ENCODE measurements at regions not wholly inside any gene's neighbourhood (a gene's known extent, or its start where the extent isn't known, plus 50 kb on each side); places are given as distances from the start of the nearest gene placed in this dataset.
"Not testable (repeated sequence)": the region's sequence is repeated elsewhere in the genome, so short reads cannot be mapped to it uniquely, and the experiment has no call there.

GRCh38 chr9:30301271-30301963 lies 2083.0 kb upstream of the ACO1 start:
- no peak for DNase-seq (ENCODE audit: low spot score)

- no peak for DNase-seq (ENCODE audit: low spot score)
These were observed 2073.7 kb upstream of the ACO1 start for GRCh38 chr9:30310711-30311110.

DNA sequence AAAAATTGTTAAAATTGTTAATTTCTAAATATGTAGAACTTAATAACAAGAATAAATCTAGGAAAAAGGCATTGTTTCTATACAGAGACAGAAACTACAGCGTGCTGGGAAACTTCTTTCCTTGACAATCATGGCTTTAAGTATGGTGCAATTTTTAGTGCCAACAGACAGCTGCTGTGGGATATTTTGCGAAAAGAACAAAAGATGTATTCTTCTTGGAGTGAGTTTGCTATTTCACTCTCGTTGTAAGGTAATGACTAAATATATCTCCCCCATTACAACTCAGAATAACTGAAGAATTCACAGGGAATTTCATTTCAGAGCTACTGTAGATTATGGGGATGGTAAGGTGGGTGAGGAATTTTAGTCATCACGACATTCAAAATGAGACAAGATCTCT lies 2055.0 kb upstream of the ACO1 start:
- DNase-seq (ENCODE audit: low spot score): no peak

- no peak for DNase-seq (ENCODE audit: low spot score)
These were observed 2035.5 kb upstream of the ACO1 start for GRCh38 chr9:30348904-30349303.

DNA sequence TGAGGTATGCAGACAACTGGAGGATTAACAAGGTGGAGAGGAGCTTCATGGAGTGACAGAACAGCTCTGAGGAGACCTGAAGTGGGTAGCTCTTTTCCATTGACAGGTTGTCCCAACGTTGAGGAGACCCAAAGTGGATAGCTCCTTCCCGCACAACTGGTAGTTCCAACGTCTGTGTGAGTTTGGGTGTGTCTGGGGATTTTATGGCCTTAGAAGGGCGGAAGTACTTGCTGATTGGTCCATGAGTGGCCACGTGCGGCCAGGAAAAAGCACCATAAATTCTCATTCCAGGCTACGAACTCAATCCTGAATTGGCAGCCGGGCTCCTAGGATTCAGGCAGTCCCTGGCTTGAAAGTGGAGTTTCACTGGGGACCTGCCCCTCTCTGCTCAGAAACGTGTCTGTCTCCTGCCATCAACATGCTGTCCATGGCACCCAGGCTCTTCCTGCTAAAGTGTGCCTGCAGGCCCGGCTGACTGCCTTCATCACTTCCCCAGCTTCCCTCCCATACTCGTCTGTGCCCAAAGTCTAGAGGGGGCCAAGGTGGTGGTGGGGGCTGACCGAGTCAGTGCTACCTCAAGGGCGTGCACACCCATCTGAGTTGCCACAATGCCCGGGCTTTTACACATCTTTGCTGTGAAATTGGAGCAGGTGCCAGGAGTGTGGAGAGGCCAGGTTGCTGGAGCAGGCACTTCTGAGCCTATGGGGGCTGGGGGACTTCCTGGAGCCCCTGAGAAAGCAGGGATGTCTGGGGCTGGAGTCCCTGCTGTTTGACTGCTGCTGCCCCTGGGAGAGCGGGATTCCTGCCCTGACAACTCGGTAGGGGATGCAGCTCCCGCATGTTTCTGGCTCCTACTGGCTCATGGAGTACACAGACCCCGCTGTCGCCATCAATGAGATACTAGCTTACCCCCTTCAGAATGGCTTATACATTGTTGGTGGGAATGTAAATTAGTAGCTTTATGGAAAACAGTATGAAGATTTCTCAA lies 2034.6 kb upstream of the ACO1 start:
- DNase-seq (ENCODE audit: low spot score): no peak

GRCh38 chr9:30356221-30356620 lies 2028.2 kb upstream of the ACO1 start:
- DNase-seq (ENCODE audit: low spot score): no peak

DNA sequence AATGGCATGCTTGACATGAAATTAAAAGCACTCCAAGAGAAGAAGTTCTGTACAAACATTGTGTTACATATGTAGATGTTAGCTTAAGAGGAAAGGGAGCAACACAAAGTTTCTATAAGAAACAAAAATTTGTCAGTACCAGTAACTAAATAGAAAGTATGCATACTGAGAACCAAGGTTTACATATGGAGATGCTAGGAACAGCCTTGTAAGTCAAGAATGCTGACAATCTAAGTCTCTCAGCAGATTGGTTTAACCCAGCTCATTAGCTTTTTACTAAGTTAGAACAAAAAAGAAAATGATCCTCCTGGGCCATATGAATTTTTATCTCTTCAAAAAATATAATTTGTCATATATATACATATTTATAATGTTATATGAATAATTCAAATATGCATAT lies 2022.1 kb upstream of the ACO1 start:
- DNase-seq (ENCODE audit: low spot score): no peak

DNA sequence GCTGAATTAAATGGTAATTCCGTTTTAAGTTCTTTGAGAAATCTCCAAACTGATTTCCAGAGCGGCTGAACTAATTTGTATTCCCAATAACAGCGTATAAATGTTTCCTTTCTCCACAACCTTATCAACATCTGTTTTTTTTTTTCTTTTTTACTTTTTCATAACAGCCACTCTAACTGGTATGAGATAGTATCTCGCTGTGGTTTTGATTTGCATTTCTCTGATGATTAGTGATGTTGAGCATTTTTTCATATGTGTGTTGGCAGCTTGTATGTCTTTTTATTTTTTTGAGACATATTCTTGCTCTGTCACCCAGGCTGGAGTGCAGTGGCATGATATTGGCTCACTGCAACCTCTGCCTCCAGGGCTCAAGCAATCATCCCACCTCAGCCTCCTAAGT lies 2018.3 kb upstream of the ACO1 start:
- not testable (repeated sequence) for DNase-seq (ENCODE audit: low spot score)

- DNase-seq (ENCODE audit: low spot score): no peak
These were observed 2002.2 kb upstream of the ACO1 start for GRCh38 chr9:30382271-30382670.

GRCh38 chr9:30410273-30410672 lies 1974.2 kb upstream of the ACO1 start:
- no peak for DNase-seq (ENCODE audit: low spot score)

- no peak for DNase-seq (ENCODE audit: low spot score)
These were observed 1972.9 kb upstream of the ACO1 start for GRCh38 chr9:30411571-30411970.

GRCh38 chr9:30459156-30459555 lies 1925.3 kb upstream of the ACO1 start:
- DNase-seq (ENCODE audit: low spot score): no peak

GRCh38 chr9:30476826-30477225 lies 1907.6 kb upstream of the ACO1 start:
- DNase-seq (ENCODE audit: low spot score): no peak

GRCh38 chr9:30478684-30479083 lies 1905.8 kb upstream of the ACO1 start:
- no peak for DNase-seq (ENCODE audit: low spot score)

GRCh38 chr9:30482499-30482898 lies 1901.9 kb upstream of the ACO1 start:
- no peak for DNase-seq (ENCODE audit: low spot score)

DNA sequence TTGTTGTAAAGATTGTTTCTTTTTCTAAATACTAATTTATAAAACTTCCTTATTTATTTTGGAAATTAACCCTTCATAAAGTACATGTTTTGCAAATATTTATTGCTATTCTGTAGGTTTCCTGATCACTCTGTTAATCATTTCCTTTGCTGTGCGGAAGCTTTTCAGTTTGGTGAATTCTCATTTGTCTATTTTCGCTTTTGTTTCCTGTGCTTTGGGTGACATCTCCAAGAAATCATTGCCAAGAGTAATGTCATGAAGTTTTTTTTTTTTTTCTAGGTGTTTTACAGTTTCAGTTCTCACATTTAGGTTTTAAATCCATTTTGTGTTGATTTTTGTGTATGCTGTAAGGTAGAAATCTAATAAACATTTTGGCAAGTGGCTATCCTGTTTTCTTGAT lies 1899.8 kb upstream of the ACO1 start:
- no peak for DNase-seq (ENCODE audit: low spot score)

DNA sequence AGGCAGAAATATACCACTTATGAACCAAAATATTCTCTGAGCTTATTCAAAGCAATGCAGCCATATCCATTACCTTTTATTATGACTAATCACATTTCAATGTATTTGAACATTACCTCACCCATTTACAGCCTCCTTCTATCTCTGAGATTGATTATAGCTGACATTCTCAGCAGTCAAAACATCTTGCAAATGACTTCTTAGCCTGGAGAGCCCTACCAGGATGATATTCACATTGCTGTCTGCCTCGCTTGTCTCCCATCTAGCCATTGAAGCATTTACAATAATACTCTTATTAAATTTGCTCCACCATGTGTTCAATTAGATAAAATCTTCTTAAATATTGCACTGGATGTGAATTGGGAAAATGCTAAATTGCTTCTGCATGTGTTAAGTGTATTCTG lies 1879.9 kb upstream of the ACO1 start:
- DNase-seq (ENCODE audit: low spot score): no peak

GRCh38 chr9:30505311-30505710 lies 1879.1 kb upstream of the ACO1 start:
- no peak for DNase-seq (ENCODE audit: low spot score)

GRCh38 chr9:30506749-30507148 lies 1877.7 kb upstream of the ACO1 start:
- no peak for DNase-seq (ENCODE audit: low spot score)

GRCh38 chr9:30507166-30507565 lies 1877.3 kb upstream of the ACO1 start:
- DNase-seq (ENCODE audit: low spot score): no peak

- DNase-seq (ENCODE audit: low spot score): no peak
These were observed 1872.8 kb upstream of the ACO1 start for GRCh38 chr9:30511666-30512065.

DNA sequence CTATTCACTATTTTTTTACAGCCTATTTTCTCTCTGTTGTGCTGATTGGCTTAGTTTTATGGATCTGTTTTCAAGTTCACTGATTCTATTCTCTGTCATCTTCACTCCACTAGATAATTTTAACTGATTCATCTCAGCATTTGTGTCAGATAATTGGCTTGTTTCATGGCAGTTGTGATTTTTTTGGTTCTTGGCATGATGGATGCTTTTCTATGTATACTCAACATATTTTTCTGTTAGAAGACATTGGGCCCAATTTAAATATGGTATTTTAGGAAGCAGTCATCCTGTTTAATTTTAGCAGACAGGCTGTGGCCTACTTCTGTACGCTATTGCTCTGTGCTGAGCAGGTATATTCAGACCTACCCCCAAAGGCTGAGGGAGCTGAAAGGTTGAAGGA lies 1865.3 kb upstream of the ACO1 start:
- no peak for DNase-seq (ENCODE audit: low spot score)

DNA sequence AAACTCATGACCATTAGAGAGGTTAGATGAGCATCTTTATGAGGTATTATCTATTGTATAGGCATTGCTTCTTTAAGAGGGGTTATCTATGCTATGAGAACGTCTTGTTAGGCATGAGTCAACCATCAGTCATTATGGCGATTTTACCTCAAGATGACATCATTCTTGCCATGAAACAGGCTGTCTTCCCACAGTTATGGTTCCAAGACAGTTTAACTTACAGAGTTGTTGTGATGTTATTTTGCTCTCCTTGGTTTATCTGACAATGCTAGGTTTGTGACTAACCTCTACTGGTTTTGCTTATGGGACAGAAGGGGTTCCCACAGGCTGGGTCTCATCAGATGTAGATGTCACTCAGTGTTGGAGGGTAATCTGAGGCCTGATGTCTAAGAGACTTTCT lies 1864.7 kb upstream of the ACO1 start:
- no peak for DNase-seq (ENCODE audit: low spot score)

Data from left forelimb (tissue), 1 donor.